ENCODE measurements at regions not wholly inside any gene's neighbourhood (a gene's known extent, or its start where the extent isn't known, plus 50 kb on each side); places are given as distances from the start of the nearest gene placed in this dataset.

GRCh38 chr1:60415696-60416095, 342.1 kb upstream of the C1orf87 start:
- DNase-seq (ENCODE audit: low read depth in 1 of 2, low spot score in 2 of 2) (no peak), FAIRE-seq (no peak)
- H2BK12ac ChIP-seq (ENCODE audit: low read depth, low read length): no peak overlapping the region
- no peak overlapping the region for H4K8ac ChIP-seq (ENCODE audit: extremely low read depth, insufficient read depth, low read length)
- no peak overlapping the region for H2BK15ac ChIP-seq (ENCODE audit: low read length)
- no peak overlapping the region for H2BK5ac ChIP-seq (ENCODE audit: low read depth, low read length)
- H3K23me2 ChIP-seq (ENCODE audit: low read depth, low read length): no peaks in the 10 kb centered on the region
- ChIA-PET CTCF (ENCODE audit: partially characterized antibody) (no interaction called here), POLR2A (ENCODE audit: partially characterized antibody) (no interaction called here)
- no peak overlapping the region for H3K23ac ChIP-seq (ENCODE audit: insufficient read length)
- H3K18ac ChIP-seq (ENCODE audit: extremely low read depth, low read length): no peak overlapping the region
- H3K79me2 ChIP-seq (ENCODE audit: control insufficient read depth in 1 of 2, insufficient read depth in 2 of 2, low read length in 2 of 2): no peaks in the 10 kb centered on the region
- no peak overlapping the region for H3K27ac ChIP-seq (ENCODE audit: low read depth, low read length)
- H2AFZ ChIP-seq (ENCODE audit: low read length): peak overlapping the region; percentile 12; the same call in 1 of the 2 replicates
- H3K9ac ChIP-seq (replicated peaks in 1 of 4; ENCODE audit: extremely low read depth in 1 of 4, low read depth in 3 of 4, low read length in 3 of 4): no peak overlapping the region
- no peaks in the 10 kb centered on the region for H4K20me1 ChIP-seq (replicated peaks in 1 of 2; ENCODE audit: control insufficient read depth in 1 of 2, insufficient read depth in 2 of 2, low read length in 2 of 2)
- H3K36me3 ChIP-seq (ENCODE audit: control insufficient read depth in 2 of 4, insufficient read depth in 4 of 4, low read length in 3 of 4): no peaks in the 10 kb centered on the region
- no peak overlapping the region for H3K14ac ChIP-seq (ENCODE audit: insufficient read length)
- H3K4me2 ChIP-seq (ENCODE audit: insufficient read depth in 1 of 2, low read depth in 2 of 2, low read length in 2 of 2): no peak overlapping the region
- H3K4ac ChIP-seq (replicated peaks; ENCODE audit: insufficient read length, low read depth, low read length): no peak overlapping the region
- H3K4me1 ChIP-seq (replicated peaks in 1 of 4; ENCODE audit: control insufficient read depth in 3 of 4, insufficient read depth in 4 of 4, low read length in 3 of 4): no peaks in the 10 kb centered on the region
- no peak for TF ChIP-seq PHF8 (conservative IDR thresholded peaks at IDR 0.05; ENCODE audit: low read depth, low read length)
- TF ChIP-seq, protein P1, sequence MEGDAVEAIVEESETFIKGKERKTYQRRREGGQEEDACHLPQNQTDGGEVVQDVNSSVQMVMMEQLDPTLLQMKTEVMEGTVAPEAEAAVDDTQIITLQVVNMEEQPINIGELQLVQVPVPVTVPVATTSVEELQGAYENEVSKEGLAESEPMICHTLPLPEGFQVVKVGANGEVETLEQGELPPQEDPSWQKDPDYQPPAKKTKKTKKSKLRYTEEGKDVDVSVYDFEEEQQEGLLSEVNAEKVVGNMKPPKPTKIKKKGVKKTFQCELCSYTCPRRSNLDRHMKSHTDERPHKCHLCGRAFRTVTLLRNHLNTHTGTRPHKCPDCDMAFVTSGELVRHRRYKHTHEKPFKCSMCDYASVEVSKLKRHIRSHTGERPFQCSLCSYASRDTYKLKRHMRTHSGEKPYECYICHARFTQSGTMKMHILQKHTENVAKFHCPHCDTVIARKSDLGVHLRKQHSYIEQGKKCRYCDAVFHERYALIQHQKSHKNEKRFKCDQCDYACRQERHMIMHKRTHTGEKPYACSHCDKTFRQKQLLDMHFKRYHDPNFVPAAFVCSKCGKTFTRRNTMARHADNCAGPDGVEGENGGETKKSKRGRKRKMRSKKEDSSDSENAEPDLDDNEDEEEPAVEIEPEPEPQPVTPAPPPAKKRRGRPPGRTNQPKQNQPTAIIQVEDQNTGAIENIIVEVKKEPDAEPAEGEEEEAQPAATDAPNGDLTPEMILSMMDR (IDR thresholded peaks at IDR 0.05; ENCODE audit: control extremely low read depth in 1 of 3, insufficient read depth in 1 of 3, low read depth in 1 of 3, low read length in 3 of 3): no peak
- no peak for TF ChIP-seq SP2 (IDR thresholded peaks at IDR 0.05; ENCODE audit: low read length)
- TF ChIP-seq GABPA (IDR thresholded peaks at IDR 0.05; ENCODE audit: borderline replicate concordance, insufficient read depth, low read length): no peak
- TF ChIP-seq KDM4A (IDR thresholded peaks at IDR 0.05; ENCODE audit: low read depth, low read length, severe bottlenecking): no peak
- H3K56ac ChIP-seq (replicated peaks; ENCODE audit: insufficient read length, low read depth, low read length): no peak overlapping the region
- H2BK120ac ChIP-seq (replicated peaks; ENCODE audit: low read depth, low read length): no peak overlapping the region
- no peaks in the 10 kb centered on the region for H3K27me3 ChIP-seq (replicated peaks in 1 of 4; ENCODE audit: control insufficient read depth in 3 of 4, extremely low read depth in 1 of 4, insufficient read depth in 3 of 4, low read length in 3 of 4)
- H4K5ac ChIP-seq (ENCODE audit: insufficient read length, low read depth, low read length): no peak overlapping the region
- H3K9me3 ChIP-seq (ENCODE audit: insufficient read depth in 2 of 2, low read depth in 1 of 2, low read length in 1 of 2): no peaks in the 10 kb centered on the region
- no peak overlapping the region for H2AK5ac ChIP-seq (ENCODE audit: low read depth, low read length)
- no peak overlapping the region for H3K4me3 ChIP-seq (ENCODE audit: extremely low read depth in 1 of 4, insufficient read depth in 2 of 4, low read depth in 3 of 4, low read length in 4 of 4)
- no peak overlapping the region for H2BK20ac ChIP-seq (ENCODE audit: low read length)
- no peak overlapping the region for H4K91ac ChIP-seq (replicated peaks; ENCODE audit: insufficient read length, low read length)
- no peaks in the 10 kb centered on the region for H3K79me1 ChIP-seq (ENCODE audit: low read depth, low read length)
